ENCODE measurements at regions not wholly inside any gene's neighbourhood (a gene's known extent, or its start where the extent isn't known, plus 50 kb on each side); places are given as distances from the start of the nearest gene placed in this dataset.
A peak's percentile ranks its signal among the peaks of the same experiment; 100 is the strongest.

DNA sequence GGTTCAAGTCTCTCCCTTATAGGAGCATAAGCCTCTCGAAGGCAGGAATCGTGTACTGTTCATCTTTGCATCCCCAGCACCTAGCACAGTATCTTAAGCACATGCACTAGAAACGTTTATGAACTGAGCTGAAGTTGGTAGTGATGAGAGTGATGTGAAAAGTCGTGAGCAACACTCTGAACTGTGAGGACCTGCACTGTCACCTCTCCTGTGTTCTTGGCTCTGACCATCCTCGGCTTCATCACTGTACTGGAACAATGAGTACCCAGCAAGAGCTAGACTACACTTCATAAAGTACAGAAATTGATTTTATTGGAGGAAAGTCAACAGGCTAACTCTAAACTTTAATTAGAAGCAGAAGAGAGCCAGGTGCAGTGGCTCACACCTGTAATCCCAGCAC lies 473.6 kb downstream of the BCAT1 start:
- H3K4me3 ChIP-seq (replicated peaks; ENCODE audit: insufficient read depth, low read length), result no peak overlapping the region
- no peak overlapping the region for H3K27ac ChIP-seq (replicated peaks)
- TF ChIP-seq, protein P1, sequence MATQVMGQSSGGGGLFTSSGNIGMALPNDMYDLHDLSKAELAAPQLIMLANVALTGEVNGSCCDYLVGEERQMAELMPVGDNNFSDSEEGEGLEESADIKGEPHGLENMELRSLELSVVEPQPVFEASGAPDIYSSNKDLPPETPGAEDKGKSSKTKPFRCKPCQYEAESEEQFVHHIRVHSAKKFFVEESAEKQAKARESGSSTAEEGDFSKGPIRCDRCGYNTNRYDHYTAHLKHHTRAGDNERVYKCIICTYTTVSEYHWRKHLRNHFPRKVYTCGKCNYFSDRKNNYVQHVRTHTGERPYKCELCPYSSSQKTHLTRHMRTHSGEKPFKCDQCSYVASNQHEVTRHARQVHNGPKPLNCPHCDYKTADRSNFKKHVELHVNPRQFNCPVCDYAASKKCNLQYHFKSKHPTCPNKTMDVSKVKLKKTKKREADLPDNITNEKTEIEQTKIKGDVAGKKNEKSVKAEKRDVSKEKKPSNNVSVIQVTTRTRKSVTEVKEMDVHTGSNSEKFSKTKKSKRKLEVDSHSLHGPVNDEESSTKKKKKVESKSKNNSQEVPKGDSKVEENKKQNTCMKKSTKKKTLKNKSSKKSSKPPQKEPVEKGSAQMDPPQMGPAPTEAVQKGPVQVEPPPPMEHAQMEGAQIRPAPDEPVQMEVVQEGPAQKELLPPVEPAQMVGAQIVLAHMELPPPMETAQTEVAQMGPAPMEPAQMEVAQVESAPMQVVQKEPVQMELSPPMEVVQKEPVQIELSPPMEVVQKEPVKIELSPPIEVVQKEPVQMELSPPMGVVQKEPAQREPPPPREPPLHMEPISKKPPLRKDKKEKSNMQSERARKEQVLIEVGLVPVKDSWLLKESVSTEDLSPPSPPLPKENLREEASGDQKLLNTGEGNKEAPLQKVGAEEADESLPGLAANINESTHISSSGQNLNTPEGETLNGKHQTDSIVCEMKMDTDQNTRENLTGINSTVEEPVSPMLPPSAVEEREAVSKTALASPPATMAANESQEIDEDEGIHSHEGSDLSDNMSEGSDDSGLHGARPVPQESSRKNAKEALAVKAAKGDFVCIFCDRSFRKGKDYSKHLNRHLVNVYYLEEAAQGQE (IDR thresholded peaks at IDR 0.05; ENCODE audit: insufficient replicate concordance, low read depth), result no peak
- TF ChIP-seq SPI1 (IDR thresholded peaks at IDR 0.05; ENCODE audit: borderline replicate concordance, low read depth) (no peak), POLR2AphosphoS5 (IDR thresholded peaks at IDR 0.05; ENCODE audit: low read depth) (no peak), GABPA (IDR thresholded peaks at IDR 0.05; ENCODE audit: low read depth) (no peak)
- TF ChIP-seq, protein P2, sequence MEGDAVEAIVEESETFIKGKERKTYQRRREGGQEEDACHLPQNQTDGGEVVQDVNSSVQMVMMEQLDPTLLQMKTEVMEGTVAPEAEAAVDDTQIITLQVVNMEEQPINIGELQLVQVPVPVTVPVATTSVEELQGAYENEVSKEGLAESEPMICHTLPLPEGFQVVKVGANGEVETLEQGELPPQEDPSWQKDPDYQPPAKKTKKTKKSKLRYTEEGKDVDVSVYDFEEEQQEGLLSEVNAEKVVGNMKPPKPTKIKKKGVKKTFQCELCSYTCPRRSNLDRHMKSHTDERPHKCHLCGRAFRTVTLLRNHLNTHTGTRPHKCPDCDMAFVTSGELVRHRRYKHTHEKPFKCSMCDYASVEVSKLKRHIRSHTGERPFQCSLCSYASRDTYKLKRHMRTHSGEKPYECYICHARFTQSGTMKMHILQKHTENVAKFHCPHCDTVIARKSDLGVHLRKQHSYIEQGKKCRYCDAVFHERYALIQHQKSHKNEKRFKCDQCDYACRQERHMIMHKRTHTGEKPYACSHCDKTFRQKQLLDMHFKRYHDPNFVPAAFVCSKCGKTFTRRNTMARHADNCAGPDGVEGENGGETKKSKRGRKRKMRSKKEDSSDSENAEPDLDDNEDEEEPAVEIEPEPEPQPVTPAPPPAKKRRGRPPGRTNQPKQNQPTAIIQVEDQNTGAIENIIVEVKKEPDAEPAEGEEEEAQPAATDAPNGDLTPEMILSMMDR (IDR thresholded peaks at IDR 0.05; ENCODE audit: insufficient read depth, low read length), result no peak
- no peak for DNase-seq (ENCODE audit: low read depth in 1 of 2, low spot score in 1 of 2)
- H3K27me3 ChIP-seq (ENCODE audit: insufficient read depth, poor library complexity, severe bottlenecking), result no peaks in the 10 kb centered on the region

DNA sequence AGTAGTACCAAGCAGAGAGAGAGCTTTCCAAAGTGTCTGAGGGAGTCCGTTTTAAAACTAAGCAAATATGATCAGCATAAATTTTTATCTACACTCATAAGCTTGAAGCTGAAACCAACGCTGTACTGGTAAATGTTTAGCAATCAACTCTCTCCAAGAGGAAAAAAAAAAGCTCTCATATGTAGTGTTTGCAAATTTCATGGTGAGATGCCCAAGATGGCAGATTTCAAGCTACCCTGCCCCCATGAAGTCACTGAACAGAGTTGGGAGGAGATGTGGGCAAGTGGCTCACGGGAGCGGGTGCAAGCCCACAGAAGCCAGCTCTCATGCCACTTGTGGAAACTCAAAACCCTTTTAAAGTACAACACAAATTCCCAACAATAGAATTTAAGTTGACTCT lies 475.8 kb downstream of the BCAT1 start:
- DNase-seq (ENCODE audit: low read depth in 1 of 2, low spot score in 1 of 2), result no peak
- H3K4me3 ChIP-seq (replicated peaks; ENCODE audit: insufficient read depth, low read length), result no peak overlapping the region
- TF ChIP-seq, protein P1 (IDR thresholded peaks at IDR 0.05; ENCODE audit: insufficient replicate concordance, low read depth), result no peak
- TF ChIP-seq POLR2AphosphoS5 (IDR thresholded peaks at IDR 0.05; ENCODE audit: low read depth) (no peak), SPI1 (IDR thresholded peaks at IDR 0.05; ENCODE audit: borderline replicate concordance, low read depth) (no peak), GABPA (IDR thresholded peaks at IDR 0.05; ENCODE audit: low read depth) (no peak)
- TF ChIP-seq, protein P2 (IDR thresholded peaks at IDR 0.05; ENCODE audit: insufficient read depth, low read length), result no peak

DNA sequence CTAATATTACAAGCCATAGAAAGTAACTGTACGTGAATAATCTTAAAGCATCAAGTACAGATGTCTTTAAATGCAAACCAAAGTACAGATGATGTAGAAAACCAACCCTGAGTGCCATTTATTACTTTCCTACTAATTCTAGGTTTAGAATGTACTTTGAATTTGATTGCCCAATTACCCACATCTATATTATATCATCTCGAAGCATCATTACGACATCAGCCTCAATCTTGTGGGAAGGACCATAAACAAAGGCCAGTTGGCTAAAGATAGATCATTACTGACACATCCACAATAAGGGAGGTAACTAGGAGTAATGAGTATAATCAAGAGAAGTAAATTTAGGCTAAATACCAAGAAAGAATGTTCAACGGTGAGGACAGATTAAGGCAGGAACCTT lies 478.9 kb downstream of the BCAT1 start:
- peak; percentile 27 to 67 for DNase-seq (ENCODE audit: low read depth in 1 of 2, low spot score in 1 of 2)
- no peak overlapping the region for H3K27ac ChIP-seq (replicated peaks)
- TF ChIP-seq POLR2AphosphoS5 (IDR thresholded peaks at IDR 0.05; ENCODE audit: low read depth) (no peak), SPI1 (IDR thresholded peaks at IDR 0.05; ENCODE audit: borderline replicate concordance, low read depth) (no peak), GABPA (IDR thresholded peaks at IDR 0.05; ENCODE audit: low read depth) (no peak)
- TF ChIP-seq, protein P2 (IDR thresholded peaks at IDR 0.05; ENCODE audit: insufficient read depth, low read length), result no peak
- TF ChIP-seq, protein P1 (IDR thresholded peaks at IDR 0.05; ENCODE audit: insufficient replicate concordance, low read depth), result no peak
- no peaks in the 10 kb centered on the region for H3K27me3 ChIP-seq (ENCODE audit: insufficient read depth, poor library complexity, severe bottlenecking)
- H3K4me3 ChIP-seq (replicated peaks; ENCODE audit: insufficient read depth, low read length), result no peak overlapping the region

More for the DNA sequence above, 475.8 kb downstream of the BCAT1 start:
- H3K27me3 ChIP-seq (ENCODE audit: insufficient read depth, poor library complexity, severe bottlenecking), result no peaks in the 10 kb centered on the region
- H3K27ac ChIP-seq (replicated peaks), result no peak overlapping the region
